OCI-LY3 (cell line): ENCODE measurements at regions not wholly inside any gene's neighbourhood (a gene's known extent, or its start where the extent isn't known, plus 50 kb on each side); places are given as distances from the start of the nearest gene placed in this dataset.

Source experiments
- CTCF ChIP-seq: fragments of 200-600, 300-600 bp; sonication (generic); IDR thresholded peaks from 2 replicates; pipeline ENCODE4 v1.5.1; 2014; ENCODE audit warnings: antibody characterized with exemption, low read length, low read depth
- EZH2phosphoT487 ChIP-seq: fragments of 200-600 bp; shearing (Covaris generic); IDR thresholded peaks from 2 replicates; pipeline ENCODE4 v1.6.1; 2018; ENCODE audit warnings: antibody characterized with exemption, mixed run types, low read depth

- no peak for TF ChIP-seq CTCF
- TF ChIP-seq EZH2phosphoT487 = no peak
These were observed 923.5 kb downstream of the UQCRFS1 start for GRCh38 chr19:28289295-28290063.
